Liver (tissue), 8 donors: ENCODE measurements at regions not wholly inside any gene's neighbourhood (a gene's known extent, or its start where the extent isn't known, plus 50 kb on each side); places are given as distances from the start of the nearest gene placed in this dataset.

Experiments used
- DNase-seq: peaks from one replicate; pipeline ENCODE4 v3.0.0-alpha.2; 2017; ENCODE audit warnings: low spot score
- H3K27ac ChIP-seq, 2 donors: one replicate each; pipeline ENCODE4 v1.7.0; 2013; ENCODE audit warnings: inconsistent platforms in 2 of 2, low read length in 2 of 2, control low read depth in 1 of 2, low read depth in 1 of 2, mild to moderate bottlenecking in 1 of 2
- H3K27me3 ChIP-seq, 4 donors: one replicate each; pipeline versions ENCODE4 v1.6.1 to v1.7.0; 2013; ENCODE audit warnings: low read length in 3 of 4, inconsistent platforms in 1 of 4, mild to moderate bottlenecking in 1 of 4, moderate library complexity in 1 of 4; ENCODE audit not compliant: control insufficient read depth in 4 of 4, insufficient read depth in 4 of 4
- H3K36me3 ChIP-seq, 4 donors: one replicate each; pipeline versions ENCODE4 v1.6.1 to v1.7.0; 2013; ENCODE audit warnings: low read length in 3 of 4, mild to moderate bottlenecking in 3 of 4, low read depth in 1 of 4, moderate library complexity in 1 of 4; ENCODE audit not compliant: control insufficient read depth in 4 of 4, insufficient read depth in 3 of 4
- H3K4me1 ChIP-seq, 4 donors: one replicate each; pipeline versions ENCODE4 v1.6.1 to v1.7.0; 2013; ENCODE audit warnings: low read length in 3 of 4, mild to moderate bottlenecking in 3 of 4, moderate library complexity in 1 of 4; ENCODE audit not compliant: control insufficient read depth in 4 of 4, insufficient read depth in 4 of 4
- H3K4me3 ChIP-seq, 3 donors: one replicate each; pipeline versions ENCODE4 v1.6.1 to v1.7.0; 2013; ENCODE audit warnings: low read length in 3 of 3, control low read depth in 1 of 3, low read depth in 1 of 3, mild to moderate bottlenecking in 1 of 3
- H3K9ac ChIP-seq, 2 donors: one replicate each; pipeline ENCODE4 v1.7.0; 2013; ENCODE audit warnings: low read length in 2 of 2, mild to moderate bottlenecking in 2 of 2, moderate library complexity in 2 of 2, control low read depth in 1 of 2, low read depth in 1 of 2
- H3K9me3 ChIP-seq, 4 donors: one replicate each; pipeline versions ENCODE4 v1.6.1 to v1.7.0; 2013; ENCODE audit warnings: low read length in 3 of 4; ENCODE audit not compliant: control insufficient read depth in 4 of 4
- ATF3 ChIP-seq: IDR thresholded peaks from 2 replicates; pipeline ENCODE4 v1.6.1; 2016; ENCODE audit warnings: antibody characterized with exemption
- CTCF ChIP-seq: fragments of 150-350 bp; IDR thresholded peaks from 2 replicates; pipeline ENCODE4 v1.5.1; 2017; ENCODE audit warnings: improper control_type of control experiment, low read depth, low read length; ENCODE audit not compliant: missing input control
- EGR1 ChIP-seq, 2 donors: IDR thresholded peaks; 2 replicates each; pipeline ENCODE4 v1.6.1; 2016 to 2018; ENCODE audit warnings: antibody characterized with exemption in 2 of 2, low read depth in 2 of 2
- FOXA1 ChIP-seq: IDR thresholded peaks from 2 replicates; pipeline ENCODE4 v1.6.1; 2016; ENCODE audit warnings: antibody characterized with exemption
- FOXA2 ChIP-seq: IDR thresholded peaks from 2 replicates; pipeline ENCODE4 v1.6.1; 2016; ENCODE audit warnings: antibody characterized with exemption
- GABPA ChIP-seq, 2 donors: IDR thresholded peaks in 1 of 2; conservative IDR thresholded peaks in 1 of 2; 2 replicates each; pipeline ENCODE4 v1.6.1; 2016; ENCODE audit warnings: antibody characterized with exemption in 2 of 2, mild to moderate bottlenecking in 1 of 2, moderate library complexity in 1 of 2
- HNF4A ChIP-seq, 2 donors: conservative IDR thresholded peaks; 2 replicates each; pipeline ENCODE4 v1.6.1; 2016; ENCODE audit warnings: antibody characterized with exemption in 2 of 2, mild to moderate bottlenecking in 2 of 2
- HNF4G ChIP-seq: IDR thresholded peaks from 2 replicates; pipeline ENCODE4 v1.6.1; 2016; ENCODE audit warnings: antibody characterized with exemption
- MAX ChIP-seq: IDR thresholded peaks from 2 replicates; pipeline ENCODE4 v1.6.1; 2016; ENCODE audit warnings: antibody characterized with exemption
- NR2F2 ChIP-seq: IDR thresholded peaks from 2 replicates; pipeline ENCODE4 v1.6.1; 2016; ENCODE audit warnings: antibody characterized with exemption
- RAD21 ChIP-seq, 2 donors: IDR thresholded peaks; 2 replicates each; pipeline ENCODE4 v1.6.1; 2016; ENCODE audit warnings: antibody characterized with exemption in 2 of 2, mild to moderate bottlenecking in 2 of 2
- REST ChIP-seq: IDR thresholded peaks from 2 replicates; pipeline ENCODE4 v1.6.1; 2016; ENCODE audit warnings: antibody characterized with exemption, mild to moderate bottlenecking
- RXRA ChIP-seq, 2 donors: IDR thresholded peaks; 2 replicates each; pipeline ENCODE4 v1.6.1; 2017 to 2018; ENCODE audit warnings: antibody characterized with exemption in 2 of 2, mild to moderate bottlenecking in 1 of 2
- SP1 ChIP-seq: IDR thresholded peaks from 2 replicates; pipeline ENCODE4 v1.6.1; 2018; ENCODE audit warnings: antibody characterized with exemption, mild to moderate bottlenecking
- TAF1 ChIP-seq: conservative IDR thresholded peaks from 2 replicates; pipeline ENCODE4 v1.6.1; 2016; ENCODE audit warnings: antibody characterized with exemption, mild to moderate bottlenecking
- YY1 ChIP-seq: IDR thresholded peaks from 2 replicates; pipeline ENCODE4 v1.6.1; 2016; ENCODE audit warnings: antibody characterized with exemption, mild to moderate bottlenecking
- ZBTB33 ChIP-seq: IDR thresholded peaks from 2 replicates; pipeline ENCODE4 v1.6.1; 2016; ENCODE audit warnings: antibody characterized with exemption
- WGBS: extraction: QIAGEN DNeasy Blood & Tissue Kit; methylation state at CpG from one replicate; pipeline ENCODE4 v1.1.7; 2013; 5-methylcytosine and 5-hydroxymethylcytosine counted together
- donor health status: healthy.
- donor health status: healthy.
- donor health status: healthy.
- donor health status: healthy.
- donor health status: healthy.

- TF ChIP-seq ZBTB33 (no peak), ATF3 (no peak), HNF4A (conservative IDR thresholded peaks at IDR 0.05) (no peak), RXRA (IDR thresholded peaks at IDR 0.05) (no peak)
These were observed 475.7 kb downstream of the TMEM232 start (continued) for GRCh38 chr5:110250755-110251154.

GRCh38 chr5:110251366-110251765 is 475.1 kb downstream of the TMEM232 start:
- no peak overlapping the region for H3K27ac ChIP-seq
- TF ChIP-seq RXRA (IDR thresholded peaks at IDR 0.05): no peak
- TF ChIP-seq REST: no peak
- no peak for TF ChIP-seq MAX
- no peak for TF ChIP-seq EGR1 (IDR thresholded peaks at IDR 0.05; ENCODE audit: low read depth in 2 of 2)
- no peak for TF ChIP-seq NR2F2
- TF ChIP-seq SP1: no peak
- no peak for TF ChIP-seq GABPA (IDR thresholded peaks at IDR 0.05 in 1 of 2, conservative IDR thresholded peaks at IDR 0.05 in 1 of 2)
- no peak for TF ChIP-seq RAD21 (IDR thresholded peaks at IDR 0.05)
- no peak for TF ChIP-seq YY1
- no peak for TF ChIP-seq ZBTB33
- TF ChIP-seq FOXA2: no peak
- no peak for TF ChIP-seq FOXA1
- no peak for TF ChIP-seq CTCF
- TF ChIP-seq HNF4G: no peak
- TF ChIP-seq ATF3: no peak
- no peak for TF ChIP-seq TAF1
- H3K4me1 ChIP-seq: no peaks in the 10 kb centered on the region
- H3K9ac ChIP-seq: no peak overlapping the region
- H3K9me3 ChIP-seq: no peaks in the 10 kb centered on the region
- H3K27me3 ChIP-seq: no peaks in the 10 kb centered on the region
- no peak for DNase-seq
- no peak overlapping the region for H3K4me3 ChIP-seq
- no peaks in the 10 kb centered on the region for H3K36me3 ChIP-seq
- WGBS: 88% methylated on average over 2 of the region's 2 CpGs
